H9 (cell line): ENCODE measurements at regions not wholly inside any gene's neighbourhood (a gene's known extent, or its start where the extent isn't known, plus 50 kb on each side); places are given as distances from the start of the nearest gene placed in this dataset.

Source experiments
- DNase-seq: peaks from one replicate; pipeline ENCODE4 v3.0.0-alpha.2; 2017
- H2AFZ ChIP-seq: one replicate; pipeline ENCODE4 v1.6.1; 2013; ENCODE audit warnings: mild to moderate bottlenecking, low read length, control low read depth, moderate library complexity
- H2AK5ac ChIP-seq: 2 replicates; pipeline ENCODE4 v1.6.1; 2013; ENCODE audit warnings: low read length, control low read depth, mixed read lengths; ENCODE audit not compliant: insufficient read length
- H2BK120ac ChIP-seq: one replicate; pipeline ENCODE4 v1.6.1; 2013; ENCODE audit warnings: low read depth, mild to moderate bottlenecking, low read length, control low read depth, inconsistent platforms; ENCODE audit not compliant: poor library complexity, severe bottlenecking
- H2BK12ac ChIP-seq: 2 replicates; pipeline ENCODE4 v1.6.1; 2013; ENCODE audit warnings: low read length, control low read depth, mixed read lengths, low read depth; ENCODE audit not compliant: insufficient read length
- H2BK15ac ChIP-seq: 2 replicates; pipeline ENCODE4 v1.6.1; 2013; ENCODE audit warnings: low read depth, low read length, control low read depth
- H2BK20ac ChIP-seq: one replicate; pipeline ENCODE4 v1.6.1; 2013; ENCODE audit warnings: low read depth, mild to moderate bottlenecking, low read length, control low read depth, inconsistent platforms; ENCODE audit not compliant: poor library complexity, severe bottlenecking
- H2BK5ac ChIP-seq: 2 replicates; pipeline ENCODE4 v1.6.1; 2013; ENCODE audit warnings: low read length, control low read depth, mixed read lengths; ENCODE audit not compliant: insufficient read length
- H3K14ac ChIP-seq: 2 replicates; pipeline ENCODE4 v1.6.1; 2013; ENCODE audit warnings: low read length, control low read depth; ENCODE audit not compliant: insufficient read depth
- H3K18ac ChIP-seq: 2 replicates; pipeline ENCODE4 v1.6.1; 2013; ENCODE audit warnings: low read depth, mild to moderate bottlenecking, mixed read lengths, low read length, control low read depth; ENCODE audit not compliant: insufficient read length
- H3K23ac ChIP-seq: 2 replicates; pipeline ENCODE4 v1.6.1; 2013; ENCODE audit warnings: low read length, control low read depth, mixed read lengths, low read depth; ENCODE audit not compliant: insufficient read length
- H3K23me2 ChIP-seq: 2 replicates; pipeline ENCODE4 v1.6.1; 2013; ENCODE audit warnings: low read depth, mild to moderate bottlenecking, mixed read lengths, low read length, control low read depth; ENCODE audit not compliant: insufficient read length, poor library complexity, severe bottlenecking
- H3K27ac ChIP-seq: 2 replicates; pipeline ENCODE4 v1.5.1; 2013; ENCODE audit warnings: low read length, control low read depth, mixed read lengths, low read depth; ENCODE audit not compliant: insufficient read length
- H3K27me3 ChIP-seq: 2 replicates; pipeline ENCODE4 v1.6.1; 2013; ENCODE audit warnings: low read length, control low read depth, inconsistent platforms; ENCODE audit not compliant: insufficient read depth
- H3K4ac ChIP-seq: 2 replicates; pipeline ENCODE4 v1.6.1; 2013; ENCODE audit warnings: low read depth, mild to moderate bottlenecking, control low read depth, inconsistent platforms, low read length, moderate library complexity
- H3K4me1 ChIP-seq: 2 replicates; pipeline ENCODE4 v1.6.1; 2013; ENCODE audit warnings: low read length, control low read depth, inconsistent platforms; ENCODE audit not compliant: insufficient read depth
- H3K4me2 ChIP-seq: 2 replicates; pipeline ENCODE4 v1.6.1; 2013; ENCODE audit warnings: low read length, control low read depth, mixed read lengths; ENCODE audit not compliant: insufficient read length, insufficient read depth
- H3K56ac ChIP-seq: 2 replicates; pipeline ENCODE4 v1.6.1; 2013; ENCODE audit warnings: low read depth, mild to moderate bottlenecking, mixed read lengths, low read length, control low read depth; ENCODE audit not compliant: insufficient read length
- H3K79me1 ChIP-seq: 2 replicates; pipeline ENCODE4 v1.6.1; 2013; ENCODE audit warnings: low read depth, mild to moderate bottlenecking, moderate library complexity, low read length, control low read depth, inconsistent platforms; ENCODE audit not compliant: insufficient read depth, poor library complexity, severe bottlenecking
- H3K79me2 ChIP-seq: 2 replicates; pipeline ENCODE4 v1.6.1; 2013; ENCODE audit warnings: low read length, control low read depth, inconsistent platforms; ENCODE audit not compliant: insufficient read depth
- H3K9ac ChIP-seq: 2 replicates; pipeline ENCODE4 v1.6.1; 2013; ENCODE audit warnings: low read length, control low read depth, mixed read lengths; ENCODE audit not compliant: insufficient read length; ENCODE audit errors: extremely low read depth
- H3K9me3 ChIP-seq: one replicate; pipeline ENCODE4 v1.6.1; 2013; ENCODE audit warnings: low read depth, low read length, inconsistent platforms; ENCODE audit not compliant: control insufficient read depth
- H3T11ph ChIP-seq: one replicate; pipeline ENCODE4 v1.6.1; 2013; ENCODE audit warnings: mild to moderate bottlenecking, low read length, control low read depth, inconsistent platforms
- H4K20me1 ChIP-seq: one replicate; pipeline ENCODE4 v1.6.1; 2013; ENCODE audit not compliant: control insufficient read depth, insufficient read length, insufficient read depth
- H4K5ac ChIP-seq: 2 replicates; pipeline ENCODE4 v1.6.1; 2013; ENCODE audit warnings: low read depth, mild to moderate bottlenecking, mixed read lengths, low read length, control low read depth; ENCODE audit not compliant: insufficient read length
- H4K8ac ChIP-seq: replicated peaks from 2 replicates; pipeline ENCODE4 v1.6.1; 2013; ENCODE audit warnings: low read length, control low read depth, mixed read lengths, low read depth; ENCODE audit not compliant: insufficient read length
- H4K91ac ChIP-seq: 2 replicates; pipeline ENCODE4 v1.6.1; 2013; ENCODE audit warnings: low read depth, mild to moderate bottlenecking, moderate library complexity, mixed read lengths, low read length, control low read depth; ENCODE audit not compliant: insufficient read length
- H3K27ac Mint-ChIP-seq, 3 experiments: 2 replicates in 2 of 3; 3 replicates in 1 of 3; pipeline ENCODE4 v1.8.0; 2020 to 2021; ENCODE audit warnings: mixed read lengths in 3 of 3, mild to moderate bottlenecking in 1 of 3, moderate library complexity in 1 of 3
- H3K27me3 Mint-ChIP-seq: 2 replicates; pipeline ENCODE4 v1.8.0; 2021; ENCODE audit warnings: low read depth, mild to moderate bottlenecking, moderate library complexity, mixed read lengths
- H3K36me3 Mint-ChIP-seq, 3 experiments: 2 replicates in 2 of 3; 3 replicates in 1 of 3; pipeline ENCODE4 v1.8.0; 2020 to 2021; ENCODE audit warnings: low read depth in 3 of 3, mixed read lengths in 3 of 3; ENCODE audit not compliant: insufficient read depth in 1 of 3
- H3K4me1 Mint-ChIP-seq, 2 experiments: 2 replicates each; pipeline ENCODE4 v1.8.0; 2020; ENCODE audit warnings: mixed read lengths in 2 of 2
- H3K4me3 Mint-ChIP-seq, 2 experiments: 2 replicates in 1 of 2; 3 replicates in 1 of 2; pipeline ENCODE4 v1.8.0; 2020 to 2021; ENCODE audit warnings: mild to moderate bottlenecking in 2 of 2, mixed read lengths in 2 of 2, moderate library complexity in 1 of 2
- H3K9me3 Mint-ChIP-seq, 2 experiments: 2 replicates in 1 of 2; 3 replicates in 1 of 2; pipeline ENCODE4 v1.8.0; 2020; ENCODE audit warnings: mild to moderate bottlenecking in 2 of 2, mixed read lengths in 2 of 2, moderate library complexity in 1 of 2
- CTCF ChIP-seq: fragments of 200-600 bp; sonication (generic); conservative IDR thresholded peaks from 3 replicates; pipeline ENCODE4 v1.8.0; 2021; ENCODE audit warnings: antibody characterized with exemption, mild to moderate bottlenecking

GRCh38 chr12:84718906-84719305, 193.7 kb downstream of the SLC6A15 start:
- Histone ChIP-seq H3K27me3 (no peaks in the 10 kb centered on the region), H2BK20ac (no peak overlapping the region), H3T11ph (no peak overlapping the region), H4K91ac (no peak overlapping the region), H4K20me1 (no peaks in the 10 kb centered on the region), H3K4me1 (no peaks in the 10 kb centered on the region), H3K9ac (no peak overlapping the region), H3K27ac (no peak overlapping the region), H4K8ac (no peak overlapping the region), H3K79me2 (no peaks in the 10 kb centered on the region), H3K9me3 (no peaks in the 10 kb centered on the region), H3K4me2 (no peak overlapping the region), H3K14ac (no peak overlapping the region), H2AFZ (no peak overlapping the region), H2BK12ac (no peak overlapping the region), H4K5ac (no peak overlapping the region), H2AK5ac (no peak overlapping the region), H3K4ac (no peak overlapping the region), H3K56ac (no peak overlapping the region), H2BK15ac (no peak overlapping the region), H3K79me1 (no peaks in the 10 kb centered on the region), H2BK120ac (no peak overlapping the region), H3K23me2 (no peaks in the 10 kb centered on the region), H2BK5ac (no peak overlapping the region), H3K18ac (no peak overlapping the region), H3K23ac (no peak overlapping the region)
- no peak overlapping the region for H3K4me3 Mint-ChIP-seq
- DNase-seq: no peak
- no peak overlapping the region for H3K27ac Mint-ChIP-seq
- no peak for TF ChIP-seq CTCF
- H3K36me3 Mint-ChIP-seq: no peaks in the 10 kb centered on the region; a peak in 1 of 7 replicates
- H3K4me1 Mint-ChIP-seq: peaks cover 11 to 16% of the 10 kb centered on the region in 2 experiments
- no peaks in the 10 kb centered on the region; a peak in 1 of 5 replicates for H3K9me3 Mint-ChIP-seq
- no peaks in the 10 kb centered on the region for H3K27me3 Mint-ChIP-seq
